ENCODE measurements at regions not wholly inside any gene's neighbourhood (a gene's known extent, or its start where the extent isn't known, plus 50 kb on each side); places are given as distances from the start of the nearest gene placed in this dataset.

GRCh38 chr3:159252772-159253384 lies 451.0 kb downstream of the MFSD1 start:
- no TSS peak for BruUV-seq (replicated peaks)
- Histone ChIP-seq H3K4me1 (ENCODE audit: insufficient read depth, low read length, poor library complexity, severe bottlenecking) (no peaks in the 10 kb centered on the region), H3K9me3 (ENCODE audit: low read length) (peaks cover 10% of the 10 kb centered on the region; the same call in 1 of the 2 replicates), H3K36me3 (ENCODE audit: insufficient read depth, low read length) (no peaks in the 10 kb centered on the region), H3K4me2 (ENCODE audit: low read length) (no peak overlapping the region), H4K20me1 (ENCODE audit: insufficient read depth, low read length) (no peaks in the 10 kb centered on the region), H3K27ac (ENCODE audit: low read depth, low read length, poor library complexity, severe bottlenecking) (no peak overlapping the region), H3K79me2 (ENCODE audit: insufficient read depth, low read depth, low read length) (no peaks in the 10 kb centered on the region), H3K4me3 (ENCODE audit: low read depth, low read length, poor library complexity, severe bottlenecking) (no peak overlapping the region), H2AFZ (ENCODE audit: low read length) (no peak overlapping the region), H3K9me2 (ENCODE audit: insufficient read depth, low read length) (no peaks in the 10 kb centered on the region)
- intact Hi-C loops (cut with micrococcal nuclease; ENCODE audit: unreplicated experiment) = no loop called here
- TF ChIP-seq CTCF (conservative IDR thresholded peaks at IDR 0.05; ENCODE audit: low read length) (peak; percentile 88), EZH2phosphoT487 (IDR thresholded peaks at IDR 0.05; ENCODE audit: borderline replicate concordance, low read depth, low read length) (no peak)
- DNase-seq (ENCODE audit: low spot score) = peak; percentile 43
- CTCF ChIA-PET (ENCODE audit: unreplicated experiment) = no interaction called here
- POLR2A ChIA-PET = interaction anchor here (0.7 to 0.8 kb wide), 2 partner anchors 11 to 121 kb away, joined by 3 read pairs; no protein-coding TSS in a partner anchor

DNA sequence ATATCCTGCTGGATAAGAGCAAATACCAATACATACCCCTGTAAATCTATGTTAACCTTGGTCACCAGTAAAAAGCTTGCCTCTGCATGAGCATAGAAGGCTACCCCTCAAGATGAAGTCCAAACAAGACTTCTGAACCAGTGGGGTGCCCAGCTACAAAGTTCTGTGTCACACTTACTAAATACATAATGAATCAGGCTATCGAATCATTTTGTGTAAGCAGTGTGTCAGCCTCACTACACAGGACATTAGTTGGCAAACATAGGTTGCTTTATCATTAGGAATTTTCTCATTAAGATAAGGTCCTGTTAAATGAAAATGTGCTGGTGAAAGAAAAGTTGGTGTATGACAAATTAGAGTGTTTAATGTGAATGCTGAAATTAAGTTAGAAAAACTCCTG lies 452.0 kb downstream of the MFSD1 start:
- ChIA-PET CTCF (ENCODE audit: unreplicated experiment) (interaction anchor here (0.6 kb wide), 1 partner anchor 1628 kb away, joined by 3 read pairs; no protein-coding TSS in a partner anchor), POLR2A (interaction anchor here (0.7 kb wide), 1 partner anchor 38 kb away, joined by 4 read pairs; no protein-coding TSS in a partner anchor)
- H2AFZ ChIP-seq (ENCODE audit: low read length) = no peak overlapping the region
- no peaks in the 10 kb centered on the region for H4K20me1 ChIP-seq (ENCODE audit: insufficient read depth, low read length)
- H3K9me2 ChIP-seq (ENCODE audit: insufficient read depth, low read length) = no peaks in the 10 kb centered on the region
- BruUV-seq (replicated peaks) = no TSS peak
- H3K4me2 ChIP-seq (ENCODE audit: low read length) = no peak overlapping the region
- DNase-seq (ENCODE audit: low spot score) = no peak
- no peaks in the 10 kb centered on the region for H3K4me1 ChIP-seq (ENCODE audit: insufficient read depth, low read length, poor library complexity, severe bottlenecking)
- H3K36me3 ChIP-seq (ENCODE audit: insufficient read depth, low read length) = no peaks in the 10 kb centered on the region
- TF ChIP-seq EZH2phosphoT487 (IDR thresholded peaks at IDR 0.05; ENCODE audit: borderline replicate concordance, low read depth, low read length) (no peak), CTCF (conservative IDR thresholded peaks at IDR 0.05; ENCODE audit: low read length) (no peak)
- intact Hi-C loops (cut with micrococcal nuclease; ENCODE audit: unreplicated experiment) = no loop called here
- H3K9me3 ChIP-seq (ENCODE audit: low read length) = peaks cover 10% of the 10 kb centered on the region; the same call in 1 of the 2 replicates
- H3K27ac ChIP-seq (ENCODE audit: low read depth, low read length, poor library complexity, severe bottlenecking) = no peak overlapping the region
- H3K4me3 ChIP-seq (ENCODE audit: low read depth, low read length, poor library complexity, severe bottlenecking) = no peak overlapping the region
- no peaks in the 10 kb centered on the region for H3K79me2 ChIP-seq (ENCODE audit: insufficient read depth, low read depth, low read length)

DNA sequence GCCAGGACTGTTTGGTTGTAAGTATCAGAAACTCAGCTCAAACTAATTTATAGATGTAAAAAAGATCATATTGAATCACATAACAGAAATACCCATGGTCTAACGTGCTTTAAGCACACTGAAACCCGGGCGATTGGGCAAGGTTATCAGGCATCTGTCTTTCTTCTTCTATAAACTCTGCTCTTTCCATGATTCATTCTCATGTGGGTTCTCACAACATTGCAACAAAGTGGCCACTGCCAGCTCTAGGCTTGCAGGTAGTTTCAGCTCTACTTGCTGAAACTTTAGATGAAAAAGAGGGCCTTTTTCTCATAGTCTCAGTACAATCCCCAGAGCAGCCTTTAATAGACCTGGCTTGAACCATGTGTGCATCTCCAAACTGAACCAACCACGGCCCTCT lies 456.1 kb downstream of the MFSD1 start:
- no peaks in the 10 kb centered on the region for H3K36me3 ChIP-seq (ENCODE audit: insufficient read depth, low read length)
- no peak overlapping the region for H3K4me2 ChIP-seq (ENCODE audit: low read length)
- BruUV-seq (replicated peaks) = no TSS peak
- ChIA-PET CTCF (ENCODE audit: unreplicated experiment) (no interaction called here), POLR2A (no interaction called here)
- H3K27ac ChIP-seq (ENCODE audit: low read depth, low read length, poor library complexity, severe bottlenecking) = no peak overlapping the region
- intact Hi-C loops (cut with micrococcal nuclease; ENCODE audit: unreplicated experiment) = loop anchor here (5.0 kb wide), 1 partner anchor 341 kb away; no protein-coding TSS in a partner anchor
- no peaks in the 10 kb centered on the region for H3K4me1 ChIP-seq (ENCODE audit: insufficient read depth, low read length, poor library complexity, severe bottlenecking)
- H4K20me1 ChIP-seq (ENCODE audit: insufficient read depth, low read length) = no peaks in the 10 kb centered on the region
- H3K9me3 ChIP-seq (ENCODE audit: low read length) = 0 out of 2 replicates have a peak, but pooled peaks cover 3% of the 10 kb centered on the region
- no peak overlapping the region for H3K4me3 ChIP-seq (ENCODE audit: low read depth, low read length, poor library complexity, severe bottlenecking)
- H3K79me2 ChIP-seq (ENCODE audit: insufficient read depth, low read depth, low read length) = no peaks in the 10 kb centered on the region
- no peaks in the 10 kb centered on the region for H3K9me2 ChIP-seq (ENCODE audit: insufficient read depth, low read length)
- DNase-seq (ENCODE audit: low spot score) = no peak
- TF ChIP-seq CTCF (conservative IDR thresholded peaks at IDR 0.05; ENCODE audit: low read length) (no peak), EZH2phosphoT487 (IDR thresholded peaks at IDR 0.05; ENCODE audit: borderline replicate concordance, low read depth, low read length) (no peak)
- H2AFZ ChIP-seq (ENCODE audit: low read length) = no peak overlapping the region

Measured in OCI-LY7 (cell line).